WTC11 (cell line): ENCODE measurements at regions not wholly inside any gene's neighbourhood (a gene's known extent, or its start where the extent isn't known, plus 50 kb on each side); places are given as distances from the start of the nearest gene placed in this dataset.

Experiments used
- ATAC-seq: fragments of 200-7000 bp; cut with Tn5 transposase; 2 replicates; pipeline ENCODE4 v1.10.0; 2021; ENCODE audit warnings: mild to moderate bottlenecking, moderate library complexity
- CTCF ChIA-PET: fragments of 300-600 bp; sonication (Branson Sonifier 250); formaldehyde crosslinking; loops from one replicate; lab custom pipeline; 2021; ENCODE audit warnings: antibody characterized with exemption; lab: Charles Lee
- POLR2A ChIA-PET: fragments of 350-600 bp; sonication (Branson Sonifier 250); formaldehyde crosslinking; loops from one replicate; lab custom pipeline; 2021; ENCODE audit warnings: antibody characterized with exemption; lab: Charles Lee
- DNase-seq: peaks from one replicate; pipeline ENCODE4 v3.0.0; 2021; ENCODE audit warnings: low spot score
- H3K27ac Mint-ChIP-seq: 2 replicates; pipeline ENCODE4 v1.8.0; 2021; ENCODE audit warnings: mixed read lengths
- H3K27me3 Mint-ChIP-seq: 2 replicates; pipeline ENCODE4 v1.8.0; 2021; ENCODE audit warnings: low read depth, mild to moderate bottlenecking, moderate library complexity, mixed read lengths
- H3K36me3 Mint-ChIP-seq: 2 replicates; pipeline ENCODE4 v1.8.0; 2021; ENCODE audit warnings: mixed read lengths
- H3K4me1 Mint-ChIP-seq: 2 replicates; pipeline ENCODE4 v1.8.0; 2022; ENCODE audit warnings: mixed read lengths
- H3K4me3 Mint-ChIP-seq: 2 replicates; pipeline ENCODE4 v1.8.0; 2021; ENCODE audit warnings: mild to moderate bottlenecking, moderate library complexity, mixed read lengths
- H3K9me3 Mint-ChIP-seq: 2 replicates; pipeline ENCODE4 v1.8.0; 2021; ENCODE audit warnings: mixed read lengths
- CREB1 ChIP-seq: sonication (generic); formaldehyde crosslinking; IDR thresholded peaks from 2 replicates; pipeline ENCODE4 v1.8.0; 2023; ENCODE audit warnings: mild to moderate bottlenecking, missing genetic modification reagents
- ELF4 ChIP-seq: sonication (generic); formaldehyde crosslinking; IDR thresholded peaks from 2 replicates; pipeline ENCODE4 v1.8.1; 2022; ENCODE audit warnings: low read depth, mild to moderate bottlenecking, moderate library complexity, missing genetic modification reagents
- ETV6 ChIP-seq: sonication (generic); formaldehyde crosslinking; IDR thresholded peaks from 2 replicates; pipeline ENCODE4 v1.8.1; 2022; ENCODE audit warnings: mild to moderate bottlenecking, missing genetic modification reagents
- FOXJ3 ChIP-seq: sonication (generic); formaldehyde crosslinking; IDR thresholded peaks from 2 replicates; pipeline ENCODE4 v1.9.0; 2021; ENCODE audit warnings: missing genetic modification reagents, mild to moderate bottlenecking, borderline replicate concordance
- GRHL2 ChIP-seq: fragments of 250-450 bp; sonication (Bioruptor Pico); IDR thresholded peaks from 2 replicates; pipeline ENCODE4 v1.8.0; 2022; ENCODE audit warnings: mild to moderate bottlenecking, moderate library complexity; ENCODE audit not compliant: insufficient replicate concordance, severe bottlenecking
- KAT7 ChIP-seq: sonication (generic); formaldehyde crosslinking; IDR thresholded peaks from 2 replicates; pipeline ENCODE4 v1.8.1; 2023; ENCODE audit warnings: missing genetic modification reagents, mild to moderate bottlenecking, borderline replicate concordance
- MXD4 ChIP-seq: fragments of 250-450 bp; sonication (Bioruptor Pico); IDR thresholded peaks from 2 replicates; pipeline ENCODE4 v1.8.0; 2021; ENCODE audit warnings: mild to moderate bottlenecking, moderate library complexity, borderline replicate concordance
- MYBL2 ChIP-seq: sonication (generic); formaldehyde crosslinking; IDR thresholded peaks from 2 replicates; pipeline ENCODE4 v1.8.1; 2023; ENCODE audit warnings: mild to moderate bottlenecking, moderate library complexity, missing genetic modification reagents
- NFE2L1 ChIP-seq: sonication (generic); formaldehyde crosslinking; IDR thresholded peaks from 2 replicates; pipeline ENCODE4 v1.8.1; 2023; ENCODE audit warnings: missing genetic modification reagents
- NFYB ChIP-seq: sonication (generic); formaldehyde crosslinking; conservative IDR thresholded peaks from 2 replicates; pipeline ENCODE4 v1.8.0; 2022; ENCODE audit warnings: low read depth, missing genetic modification reagents
- NR2C2 ChIP-seq: sonication (generic); formaldehyde crosslinking; IDR thresholded peaks from 2 replicates; pipeline ENCODE4 v1.8.0; 2022; ENCODE audit warnings: mild to moderate bottlenecking, missing genetic modification reagents
- ZNF138 ChIP-seq: sonication (generic); formaldehyde crosslinking; conservative IDR thresholded peaks from 2 replicates; pipeline ENCODE4 v1.8.1; 2022; ENCODE audit warnings: mild to moderate bottlenecking, moderate library complexity, missing genetic modification reagents
- ZNF416 ChIP-seq: fragments of 250-450 bp; sonication (Bioruptor Pico); IDR thresholded peaks from 2 replicates; pipeline ENCODE4 v1.9.0; 2021; ENCODE audit warnings: mild to moderate bottlenecking, inconsistent platforms
- TF ChIP-seq, protein P1 (sequence below): sonication (generic); formaldehyde crosslinking; IDR thresholded peaks from 2 replicates; pipeline ENCODE4 v1.8.1; 2022; ENCODE audit warnings: mild to moderate bottlenecking, missing genetic modification reagents, moderate library complexity, borderline replicate concordance
- TF ChIP-seq, protein P2 (sequence below): sonication (generic); formaldehyde crosslinking; IDR thresholded peaks from 2 replicates; pipeline ENCODE4 v1.8.0; 2022; ENCODE audit warnings: mild to moderate bottlenecking, missing genetic modification reagents
- TF ChIP-seq, protein P3 (sequence below): fragments of 200-600 bp; IDR thresholded peaks from 2 replicates; pipeline ENCODE4 v1.8.0; 2022; ENCODE audit warnings: antibody characterized with exemption
- TF ChIP-seq, protein P4 (sequence below): sonication (generic); formaldehyde crosslinking; IDR thresholded peaks from 2 replicates; pipeline ENCODE4 v1.8.1; 2023; ENCODE audit warnings: mild to moderate bottlenecking, moderate library complexity, missing genetic modification reagents
- TF ChIP-seq, protein P5 (sequence below): fragments of 250-450 bp; sonication (Bioruptor Pico); IDR thresholded peaks from 2 replicates; pipeline ENCODE4 v1.9.0; 2021; ENCODE audit warnings: mild to moderate bottlenecking
- TF ChIP-seq, protein P6 (sequence below): sonication (generic); formaldehyde crosslinking; IDR thresholded peaks from 2 replicates; pipeline ENCODE4 v1.8.0; 2023; ENCODE audit warnings: mild to moderate bottlenecking, missing genetic modification reagents

DNA sequence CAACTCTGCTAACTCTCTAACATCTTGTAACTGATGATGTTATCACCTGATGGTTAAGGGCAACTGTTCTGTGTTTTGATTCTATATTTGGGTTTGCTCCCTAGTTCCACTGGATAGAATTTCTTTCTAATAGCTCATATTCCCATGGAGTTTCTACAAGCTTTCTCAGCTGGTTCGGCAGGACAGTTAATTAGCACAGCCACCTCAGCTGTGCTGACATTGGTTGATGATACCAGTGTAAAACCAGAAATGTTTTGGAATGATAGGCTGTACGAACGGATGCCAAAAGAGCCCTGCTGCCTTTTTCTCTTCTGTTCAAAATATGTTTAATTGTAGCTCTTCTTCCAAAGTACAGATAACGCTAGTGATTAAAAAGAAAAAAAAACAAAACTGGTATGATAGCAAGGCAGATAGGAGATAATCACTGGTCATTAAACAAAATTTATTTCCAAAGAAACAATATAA lies 440.5 kb upstream of the ZNF608 start:
- H3K4me3 Mint-ChIP-seq = no peak overlapping the region
- ChIA-PET CTCF (interaction anchor here (1.4 kb wide), 1 partner anchor 8 kb away, joined by 4 read pairs; no protein-coding TSS in a partner anchor), POLR2A (no interaction called here)
- no peaks in the 10 kb centered on the region; the same call in 1 of the 2 replicates for H3K27me3 Mint-ChIP-seq
- DNase-seq = no peak
- no peak for ATAC-seq
- H3K27ac Mint-ChIP-seq = no peak overlapping the region
- H3K36me3 Mint-ChIP-seq = no peaks in the 10 kb centered on the region
- TF ChIP-seq, protein P1, sequence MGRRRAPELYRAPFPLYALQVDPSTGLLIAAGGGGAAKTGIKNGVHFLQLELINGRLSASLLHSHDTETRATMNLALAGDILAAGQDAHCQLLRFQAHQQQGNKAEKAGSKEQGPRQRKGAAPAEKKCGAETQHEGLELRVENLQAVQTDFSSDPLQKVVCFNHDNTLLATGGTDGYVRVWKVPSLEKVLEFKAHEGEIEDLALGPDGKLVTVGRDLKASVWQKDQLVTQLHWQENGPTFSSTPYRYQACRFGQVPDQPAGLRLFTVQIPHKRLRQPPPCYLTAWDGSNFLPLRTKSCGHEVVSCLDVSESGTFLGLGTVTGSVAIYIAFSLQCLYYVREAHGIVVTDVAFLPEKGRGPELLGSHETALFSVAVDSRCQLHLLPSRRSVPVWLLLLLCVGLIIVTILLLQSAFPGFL (CRISPR knock-in tag) = no peak
- TF ChIP-seq NFYB (no peak), NFE2L1 (no peak), ZNF138 (CRISPR knock-in tag) (no peak), GRHL2 (no peak), FOXJ3 (no peak), NR2C2 (CRISPR knock-in tag) (no peak), MYBL2 (CRISPR knock-in tag) (no peak), CREB1 (CRISPR knock-in tag) (no peak)
- TF ChIP-seq, protein P2, sequence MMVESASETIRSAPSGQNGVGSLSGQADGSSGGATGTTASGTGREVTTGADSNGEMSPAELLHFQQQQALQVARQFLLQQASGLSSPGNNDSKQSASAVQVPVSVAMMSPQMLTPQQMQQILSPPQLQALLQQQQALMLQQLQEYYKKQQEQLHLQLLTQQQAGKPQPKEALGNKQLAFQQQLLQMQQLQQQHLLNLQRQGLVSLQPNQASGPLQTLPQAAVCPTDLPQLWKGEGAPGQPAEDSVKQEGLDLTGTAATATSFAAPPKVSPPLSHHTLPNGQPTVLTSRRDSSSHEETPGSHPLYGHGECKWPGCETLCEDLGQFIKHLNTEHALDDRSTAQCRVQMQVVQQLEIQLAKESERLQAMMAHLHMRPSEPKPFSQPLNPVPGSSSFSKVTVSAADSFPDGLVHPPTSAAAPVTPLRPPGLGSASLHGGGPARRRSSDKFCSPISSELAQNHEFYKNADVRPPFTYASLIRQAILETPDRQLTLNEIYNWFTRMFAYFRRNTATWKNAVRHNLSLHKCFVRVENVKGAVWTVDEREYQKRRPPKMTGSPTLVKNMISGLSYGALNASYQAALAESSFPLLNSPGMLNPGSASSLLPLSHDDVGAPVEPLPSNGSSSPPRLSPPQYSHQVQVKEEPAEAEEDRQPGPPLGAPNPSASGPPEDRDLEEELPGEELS (CRISPR knock-in tag) = no peak
- peaks cover 36% of the 10 kb centered on the region for H3K4me1 Mint-ChIP-seq
- H3K9me3 Mint-ChIP-seq = peaks cover 7% of the 10 kb centered on the region; the same call in 1 of the 2 replicates

DNA sequence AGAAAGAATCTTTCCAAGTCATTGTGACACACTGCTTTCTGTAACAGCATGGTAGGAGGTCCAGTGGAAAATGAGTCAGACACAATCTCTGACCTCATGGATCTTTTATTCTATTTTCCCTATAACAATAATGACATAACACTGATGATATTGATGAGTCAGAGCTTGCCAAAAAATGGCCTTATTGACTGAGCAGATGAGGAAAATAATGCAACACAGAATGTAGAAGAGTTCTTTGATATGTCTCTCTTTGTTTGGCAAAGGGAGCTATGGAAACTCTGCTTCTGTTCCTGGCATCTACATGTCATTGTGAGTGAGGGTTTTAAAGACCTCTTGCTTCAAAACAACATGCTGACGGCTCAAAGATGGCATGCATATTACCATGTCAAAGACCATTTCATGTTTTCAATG lies 443.1 kb upstream of the ZNF608 start:
- Mint-ChIP-seq H3K9me3 (peaks cover 7% of the 10 kb centered on the region; the same call in 1 of the 2 replicates), H3K4me1 (peaks cover 38% of the 10 kb centered on the region), H3K4me3 (no peak overlapping the region), H3K27ac (no peak overlapping the region), H3K27me3 (no peaks in the 10 kb centered on the region; the same call in 1 of the 2 replicates), H3K36me3 (no peaks in the 10 kb centered on the region)
- CTCF ChIA-PET = no interaction called here
- TF ChIP-seq ZNF416 (no peak), MXD4 (CRISPR knock-in tag) (no peak), ETV6 (no peak), KAT7 (no peak), ELF4 (no peak), NR2C2 (CRISPR knock-in tag) (no peak)
- TF ChIP-seq, protein P3, sequence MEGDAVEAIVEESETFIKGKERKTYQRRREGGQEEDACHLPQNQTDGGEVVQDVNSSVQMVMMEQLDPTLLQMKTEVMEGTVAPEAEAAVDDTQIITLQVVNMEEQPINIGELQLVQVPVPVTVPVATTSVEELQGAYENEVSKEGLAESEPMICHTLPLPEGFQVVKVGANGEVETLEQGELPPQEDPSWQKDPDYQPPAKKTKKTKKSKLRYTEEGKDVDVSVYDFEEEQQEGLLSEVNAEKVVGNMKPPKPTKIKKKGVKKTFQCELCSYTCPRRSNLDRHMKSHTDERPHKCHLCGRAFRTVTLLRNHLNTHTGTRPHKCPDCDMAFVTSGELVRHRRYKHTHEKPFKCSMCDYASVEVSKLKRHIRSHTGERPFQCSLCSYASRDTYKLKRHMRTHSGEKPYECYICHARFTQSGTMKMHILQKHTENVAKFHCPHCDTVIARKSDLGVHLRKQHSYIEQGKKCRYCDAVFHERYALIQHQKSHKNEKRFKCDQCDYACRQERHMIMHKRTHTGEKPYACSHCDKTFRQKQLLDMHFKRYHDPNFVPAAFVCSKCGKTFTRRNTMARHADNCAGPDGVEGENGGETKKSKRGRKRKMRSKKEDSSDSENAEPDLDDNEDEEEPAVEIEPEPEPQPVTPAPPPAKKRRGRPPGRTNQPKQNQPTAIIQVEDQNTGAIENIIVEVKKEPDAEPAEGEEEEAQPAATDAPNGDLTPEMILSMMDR = no peak
- TF ChIP-seq, protein P4, sequence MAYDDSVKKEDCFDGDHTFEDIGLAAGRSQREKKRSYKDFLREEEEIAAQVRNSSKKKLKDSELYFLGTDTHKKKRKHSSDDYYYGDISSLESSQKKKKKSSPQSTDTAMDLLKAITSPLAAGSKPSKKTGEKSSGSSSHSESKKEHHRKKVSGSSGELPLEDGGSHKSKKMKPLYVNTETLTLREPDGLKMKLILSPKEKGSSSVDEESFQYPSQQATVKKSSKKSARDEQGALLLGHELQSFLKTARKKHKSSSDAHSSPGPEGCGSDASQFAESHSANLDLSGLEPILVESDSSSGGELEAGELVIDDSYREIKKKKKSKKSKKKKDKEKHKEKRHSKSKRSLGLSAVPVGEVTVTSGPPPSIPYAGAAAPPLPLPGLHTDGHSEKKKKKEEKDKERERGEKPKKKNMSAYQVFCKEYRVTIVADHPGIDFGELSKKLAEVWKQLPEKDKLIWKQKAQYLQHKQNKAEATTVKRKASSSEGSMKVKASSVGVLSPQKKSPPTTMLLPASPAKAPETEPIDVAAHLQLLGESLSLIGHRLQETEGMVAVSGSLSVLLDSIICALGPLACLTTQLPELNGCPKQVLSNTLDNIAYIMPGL (CRISPR knock-in tag) = no peak
- TF ChIP-seq, protein P5, sequence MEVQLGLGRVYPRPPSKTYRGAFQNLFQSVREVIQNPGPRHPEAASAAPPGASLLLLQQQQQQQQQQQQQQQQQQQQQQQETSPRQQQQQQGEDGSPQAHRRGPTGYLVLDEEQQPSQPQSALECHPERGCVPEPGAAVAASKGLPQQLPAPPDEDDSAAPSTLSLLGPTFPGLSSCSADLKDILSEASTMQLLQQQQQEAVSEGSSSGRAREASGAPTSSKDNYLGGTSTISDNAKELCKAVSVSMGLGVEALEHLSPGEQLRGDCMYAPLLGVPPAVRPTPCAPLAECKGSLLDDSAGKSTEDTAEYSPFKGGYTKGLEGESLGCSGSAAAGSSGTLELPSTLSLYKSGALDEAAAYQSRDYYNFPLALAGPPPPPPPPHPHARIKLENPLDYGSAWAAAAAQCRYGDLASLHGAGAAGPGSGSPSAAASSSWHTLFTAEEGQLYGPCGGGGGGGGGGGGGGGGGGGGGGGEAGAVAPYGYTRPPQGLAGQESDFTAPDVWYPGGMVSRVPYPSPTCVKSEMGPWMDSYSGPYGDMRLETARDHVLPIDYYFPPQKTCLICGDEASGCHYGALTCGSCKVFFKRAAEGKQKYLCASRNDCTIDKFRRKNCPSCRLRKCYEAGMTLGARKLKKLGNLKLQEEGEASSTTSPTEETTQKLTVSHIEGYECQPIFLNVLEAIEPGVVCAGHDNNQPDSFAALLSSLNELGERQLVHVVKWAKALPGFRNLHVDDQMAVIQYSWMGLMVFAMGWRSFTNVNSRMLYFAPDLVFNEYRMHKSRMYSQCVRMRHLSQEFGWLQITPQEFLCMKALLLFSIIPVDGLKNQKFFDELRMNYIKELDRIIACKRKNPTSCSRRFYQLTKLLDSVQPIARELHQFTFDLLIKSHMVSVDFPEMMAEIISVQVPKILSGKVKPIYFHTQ = no peak
- TF ChIP-seq, protein P6, sequence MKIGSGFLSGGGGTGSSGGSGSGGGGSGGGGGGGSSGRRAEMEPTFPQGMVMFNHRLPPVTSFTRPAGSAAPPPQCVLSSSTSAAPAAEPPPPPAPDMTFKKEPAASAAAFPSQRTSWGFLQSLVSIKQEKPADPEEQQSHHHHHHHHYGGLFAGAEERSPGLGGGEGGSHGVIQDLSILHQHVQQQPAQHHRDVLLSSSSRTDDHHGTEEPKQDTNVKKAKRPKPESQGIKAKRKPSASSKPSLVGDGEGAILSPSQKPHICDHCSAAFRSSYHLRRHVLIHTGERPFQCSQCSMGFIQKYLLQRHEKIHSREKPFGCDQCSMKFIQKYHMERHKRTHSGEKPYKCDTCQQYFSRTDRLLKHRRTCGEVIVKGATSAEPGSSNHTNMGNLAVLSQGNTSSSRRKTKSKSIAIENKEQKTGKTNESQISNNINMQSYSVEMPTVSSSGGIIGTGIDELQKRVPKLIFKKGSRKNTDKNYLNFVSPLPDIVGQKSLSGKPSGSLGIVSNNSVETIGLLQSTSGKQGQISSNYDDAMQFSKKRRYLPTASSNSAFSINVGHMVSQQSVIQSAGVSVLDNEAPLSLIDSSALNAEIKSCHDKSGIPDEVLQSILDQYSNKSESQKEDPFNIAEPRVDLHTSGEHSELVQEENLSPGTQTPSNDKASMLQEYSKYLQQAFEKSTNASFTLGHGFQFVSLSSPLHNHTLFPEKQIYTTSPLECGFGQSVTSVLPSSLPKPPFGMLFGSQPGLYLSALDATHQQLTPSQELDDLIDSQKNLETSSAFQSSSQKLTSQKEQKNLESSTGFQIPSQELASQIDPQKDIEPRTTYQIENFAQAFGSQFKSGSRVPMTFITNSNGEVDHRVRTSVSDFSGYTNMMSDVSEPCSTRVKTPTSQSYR (CRISPR knock-in tag) = no peak
- DNase-seq (no peak), ATAC-seq (no peak)
- POLR2A ChIA-PET = no interaction called here
